ENCODE measurements at regions not wholly inside any gene's neighbourhood (a gene's known extent, or its start where the extent isn't known, plus 50 kb on each side); places are given as distances from the start of the nearest gene placed in this dataset.

GRCh38 chr13:22662771-22663170 is 518.0 kb upstream of the SGCG start:
- TF ChIP-seq CTCF (conservative IDR thresholded peaks at IDR 0.05; ENCODE audit: low read depth in 2 of 2) (no peak), JUNB (IDR thresholded peaks at IDR 0.05; ENCODE audit: unreplicated experiment) (no peak), EZH2 (IDR thresholded peaks at IDR 0.05; ENCODE audit: low read depth, unreplicated experiment) (no peak), EZH2phosphoT487 (IDR thresholded peaks at IDR 0.05; ENCODE audit: unreplicated experiment) (no peak), REST (IDR thresholded peaks at IDR 0.05; ENCODE audit: unreplicated experiment) (no peak), POLR2AphosphoS5 (IDR thresholded peaks at IDR 0.05; ENCODE audit: low read depth) (no peak)

All from GM23338 (cell line).